ELR (cell line): ENCODE measurements at regions not wholly inside any gene's neighbourhood (a gene's known extent, or its start where the extent isn't known, plus 50 kb on each side); places are given as distances from the start of the nearest gene placed in this dataset.

Source experiments
- DNase-seq: peaks from one replicate; pipeline ENCODE4 v3.0.0-alpha.2; 2015; ENCODE audit warnings: low read depth

GRCh38 chr15:46416544-46416943 is 781.7 kb downstream of the SQOR start:
- DNase-seq = no peak

DNA sequence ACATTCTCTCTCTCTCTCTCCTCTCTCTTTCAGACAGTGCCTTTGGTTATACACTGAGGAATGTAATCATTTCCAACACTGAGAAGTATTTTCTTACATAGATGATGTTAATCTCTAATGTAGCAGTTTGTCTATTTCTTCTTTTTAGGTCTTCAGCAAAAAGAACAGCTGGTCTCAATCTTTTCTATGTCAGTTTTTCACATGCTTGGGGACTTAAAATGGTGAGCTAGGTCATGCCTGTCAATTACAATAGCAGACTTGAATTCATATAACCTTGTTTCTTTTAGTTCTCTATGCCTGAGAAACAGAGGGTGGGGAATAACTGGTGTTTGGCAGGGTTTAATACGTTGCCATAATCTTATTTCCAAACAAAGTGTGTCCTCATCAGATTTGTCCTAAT is 786.2 kb downstream of the SQOR start:
- no peak for DNase-seq

DNA sequence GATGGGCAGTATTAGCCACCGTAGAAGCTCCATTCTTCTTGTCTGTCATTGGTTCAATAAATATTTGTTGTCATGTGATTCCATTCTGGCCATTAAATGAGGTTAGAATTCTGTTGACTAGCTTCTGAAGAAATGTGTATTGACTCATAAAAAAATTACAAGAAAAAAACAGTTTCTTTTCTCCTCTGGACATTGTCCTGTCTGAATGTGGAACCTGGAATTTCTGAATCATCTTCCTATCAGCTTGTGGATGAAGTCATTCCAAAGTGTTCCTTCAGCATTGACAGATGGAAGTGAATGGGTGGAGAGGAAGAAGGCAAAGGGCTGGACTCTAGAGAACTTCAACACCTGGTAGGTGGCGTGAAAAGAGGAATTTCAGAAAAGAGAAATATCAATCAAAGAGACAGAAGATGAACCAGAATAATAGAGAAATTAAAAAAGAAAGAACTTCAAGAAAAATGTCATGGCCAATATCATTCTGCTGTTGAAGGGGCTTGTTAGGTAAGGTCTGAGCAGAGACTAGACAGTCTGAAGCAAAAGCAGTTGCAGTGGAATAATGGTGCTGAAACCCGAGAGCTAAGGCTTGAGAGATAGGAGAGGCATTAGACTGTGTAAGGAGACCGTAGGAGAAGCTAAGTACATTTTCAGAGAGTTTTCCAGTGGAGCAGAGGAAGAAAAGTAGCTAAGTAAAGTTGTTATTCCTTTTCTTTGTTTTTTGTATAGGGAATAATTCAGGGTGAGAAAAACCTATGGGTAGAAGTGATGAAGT is 806.6 kb downstream of the SQOR start:
- DNase-seq = peak; percentile 42

GRCh38 chr15:46442184-46442583 is 807.4 kb downstream of the SQOR start:
- peak; percentile 26 for DNase-seq

- no peak for DNase-seq
Measured at GRCh38 chr15:46442901-46443590, 808.2 kb downstream of the SQOR start.

- DNase-seq = no peak
Measured at GRCh38 chr15:46450112-46450809, 815.4 kb downstream of the SQOR start.

DNA sequence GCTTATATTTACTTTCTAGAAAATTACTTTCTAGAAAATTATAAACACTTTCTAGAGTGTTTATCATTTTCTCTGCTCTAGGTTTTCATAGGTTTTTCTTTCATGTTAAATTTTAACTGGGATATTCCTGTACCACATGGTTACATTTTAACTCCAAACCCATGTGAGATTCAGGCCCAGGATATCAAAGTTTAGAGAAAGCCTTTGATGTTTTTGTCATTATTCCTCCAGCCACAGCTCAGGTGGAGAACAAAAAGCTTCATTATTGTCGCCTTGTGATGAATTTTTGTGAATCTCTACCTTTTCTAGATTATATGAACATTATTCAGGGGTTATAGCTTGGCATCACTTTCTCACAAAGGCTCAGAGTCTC is 816.0 kb downstream of the SQOR start:
- DNase-seq = no peak

DNA sequence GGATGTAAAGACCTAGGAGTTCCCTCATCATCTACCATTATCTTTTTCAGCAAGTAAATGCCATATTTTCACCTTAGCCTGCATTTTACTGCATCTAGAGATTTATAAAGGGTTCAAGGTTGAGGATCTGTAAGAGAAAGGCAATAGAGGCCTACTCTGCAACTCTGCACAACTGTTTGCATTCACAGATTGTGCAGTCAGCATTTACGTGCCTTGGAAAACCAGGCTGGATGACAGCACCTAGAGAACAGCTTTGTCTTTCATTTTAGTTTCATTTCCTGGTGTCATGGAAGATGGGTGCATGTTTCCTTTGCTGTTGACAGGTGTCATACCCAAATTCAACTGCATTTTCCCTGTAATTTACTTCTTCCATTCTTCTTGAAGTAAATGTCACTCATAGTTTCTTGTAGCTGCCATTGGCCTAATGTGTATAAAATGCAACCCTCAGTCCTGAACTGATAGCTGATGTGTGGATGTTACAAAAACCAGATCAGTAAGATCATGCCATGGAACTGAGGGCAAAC is 817.5 kb downstream of the SQOR start:
- no peak for DNase-seq

GRCh38 chr15:46456456-46456855 is 821.6 kb downstream of the SQOR start:
- DNase-seq = no peak

- DNase-seq = no peak
Measured at GRCh38 chr15:46460431-46461094, 825.7 kb downstream of the SQOR start.

GRCh38 chr15:46461416-46461815 is 826.6 kb downstream of the SQOR start:
- peak; percentile 3 for DNase-seq

GRCh38 chr15:46467041-46467440 is 832.2 kb downstream of the SQOR start:
- no peak for DNase-seq

GRCh38 chr15:46471096-46471495 is 836.3 kb downstream of the SQOR start:
- no peak for DNase-seq

- DNase-seq = no peak
Measured at GRCh38 chr15:46489276-46489675, 854.4 kb downstream of the SQOR start.

DNA sequence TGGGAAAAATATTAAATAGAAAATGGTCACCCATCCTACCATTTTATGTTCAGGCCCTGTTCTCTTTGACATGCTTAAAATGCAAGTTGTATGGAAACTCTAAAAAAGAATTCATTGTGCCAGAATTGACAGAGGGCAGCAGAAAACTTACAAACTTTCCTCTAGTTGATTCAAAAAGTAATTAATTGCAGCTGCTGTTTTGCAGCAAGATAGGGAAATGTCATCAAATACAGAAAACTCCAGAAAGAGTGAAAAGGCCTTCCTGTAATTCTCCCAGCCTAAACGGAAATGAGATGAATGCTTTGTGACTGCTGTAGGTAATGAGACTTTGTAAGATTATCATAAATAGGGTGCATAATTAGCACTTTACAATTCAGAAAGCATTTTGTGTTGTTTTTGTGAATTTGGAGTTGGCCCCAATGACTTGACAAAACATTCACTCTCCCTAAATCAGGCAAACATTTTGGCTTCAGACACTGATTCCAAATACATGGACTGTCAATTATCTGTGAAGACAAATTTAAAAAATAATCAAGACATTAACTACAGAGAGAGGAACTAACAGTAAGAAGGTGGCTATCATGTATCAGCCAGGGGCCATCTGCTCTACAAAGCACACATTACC is 861.8 kb downstream of the SQOR start:
- no peak for DNase-seq

DNA sequence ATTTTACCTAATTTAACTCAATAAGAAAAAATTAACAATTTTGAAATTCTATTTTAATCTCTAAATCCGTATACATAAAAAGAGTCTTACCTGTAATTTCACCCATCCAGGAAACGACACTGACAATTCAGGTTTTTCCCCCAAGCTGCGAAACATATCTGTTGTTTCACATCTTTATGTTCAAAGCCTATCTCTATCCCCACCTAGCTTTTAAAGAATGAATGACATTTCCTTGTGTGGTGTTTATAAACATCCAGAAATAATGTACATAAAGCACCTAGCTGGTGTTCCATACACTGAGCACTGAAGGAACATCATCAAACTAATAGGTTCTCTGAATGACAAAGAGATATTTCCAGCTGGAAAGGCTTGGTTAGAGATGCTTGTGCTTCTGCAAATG is 867.8 kb downstream of the SQOR start:
- DNase-seq = peak; percentile 0

- no peak for DNase-seq
Measured at GRCh38 chr15:46518381-46518780, 883.6 kb downstream of the SQOR start.

DNA sequence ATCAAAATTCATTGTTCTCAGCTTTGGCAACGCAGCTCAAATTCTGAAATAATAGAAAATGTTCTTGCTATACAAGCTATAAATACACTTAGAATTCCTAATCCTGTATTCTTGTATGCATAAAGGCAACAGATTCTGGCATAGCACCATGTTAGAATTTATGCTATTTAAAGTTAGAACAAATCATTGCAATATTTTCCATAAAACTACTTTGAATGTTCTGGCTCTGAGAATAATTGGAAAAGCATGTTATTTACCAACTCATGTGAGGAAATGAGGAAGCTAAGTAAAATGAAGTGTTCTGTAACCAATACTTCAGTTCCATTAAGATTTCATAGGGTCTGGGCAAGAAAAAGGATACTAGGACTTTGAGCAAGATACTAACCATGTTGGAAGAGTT is 888.9 kb downstream of the SQOR start:
- no peak for DNase-seq

GRCh38 chr15:46525984-46526725 is 891.3 kb downstream of the SQOR start:
- DNase-seq = no peak

GRCh38 chr15:46526726-46527110 is 891.9 kb downstream of the SQOR start:
- DNase-seq = no peak

DNA sequence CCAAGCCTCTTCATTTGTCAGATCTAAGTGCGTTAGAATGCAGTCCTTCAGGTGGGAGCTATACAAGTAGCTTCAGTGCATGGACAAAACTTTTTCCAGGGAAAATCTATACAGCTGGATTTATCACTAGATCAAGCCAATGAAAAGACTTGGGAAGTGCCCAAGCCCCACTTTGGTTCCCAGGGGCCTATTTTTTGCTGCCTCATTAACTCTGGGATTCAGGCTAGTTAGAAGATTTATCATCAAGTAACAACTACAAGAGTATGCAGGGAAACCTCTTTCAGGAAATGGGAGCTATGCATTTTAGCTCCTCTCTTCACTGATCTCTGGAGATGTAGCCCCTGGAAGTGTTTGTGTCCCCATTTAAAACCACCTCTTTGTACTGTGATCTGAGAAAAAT is 908.8 kb downstream of the SQOR start:
- no peak for DNase-seq
